ENCODE measurements at regions not wholly inside any gene's neighbourhood (a gene's known extent, or its start where the extent isn't known, plus 50 kb on each side); places are given as distances from the start of the nearest gene placed in this dataset.
"Not testable (repeated sequence)": the region's sequence is repeated elsewhere in the genome, so short reads cannot be mapped to it uniquely, and the experiment has no call there.

DNA sequence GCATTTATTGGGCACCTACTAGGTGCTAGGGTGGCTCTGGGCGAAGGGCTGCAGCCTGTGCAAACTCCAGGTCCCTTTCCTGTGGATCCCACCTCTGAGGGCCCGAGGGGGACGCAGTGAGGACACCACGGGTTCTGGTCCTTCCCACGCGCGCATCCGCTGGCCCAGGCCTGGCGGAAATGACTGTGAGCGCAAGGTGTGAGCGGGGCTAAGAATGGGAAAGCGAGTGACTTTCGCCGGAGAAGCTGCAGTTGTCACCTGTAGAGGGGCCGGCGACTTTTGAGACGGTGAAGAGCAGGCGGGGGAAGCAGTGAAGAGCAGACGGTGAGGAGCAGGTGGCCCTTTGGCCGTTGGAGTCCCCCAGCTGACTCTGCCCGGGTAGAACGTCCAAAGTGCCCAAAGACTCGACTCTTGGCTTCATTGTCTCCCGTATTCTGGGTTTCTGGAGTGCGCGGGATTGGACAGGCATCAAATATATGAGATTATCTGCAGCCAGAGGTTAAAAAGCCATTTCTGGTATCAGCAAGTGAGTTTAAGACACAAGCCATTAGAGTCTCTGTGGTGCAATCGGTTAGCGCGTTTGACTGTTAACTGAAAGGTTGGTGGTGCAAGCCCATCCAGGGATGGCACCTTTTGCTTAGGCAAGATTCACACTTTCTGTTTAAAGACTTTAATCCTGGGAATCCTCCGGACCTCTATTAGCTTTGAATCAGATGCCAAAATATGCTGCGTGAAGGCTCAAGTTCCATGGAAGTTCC lies 55.4 kb downstream of the PPIAL4C start:
- not testable (repeated sequence) for H3K27ac Mint-ChIP-seq; H3K4me3 Mint-ChIP-seq; H3K36me3 Mint-ChIP-seq (ENCODE audit: low read depth); H3K9me2 ChIP-seq (ENCODE audit: insufficient read depth); H3F3A ChIP-seq (replicated peaks; ENCODE audit: low read depth); H3K27me3 Mint-ChIP-seq (ENCODE audit: insufficient read depth, low read depth, poor library complexity); H3K9me3 Mint-ChIP-seq; H3K27ac ChIP-seq (ENCODE audit: low read depth); H3K79me2 ChIP-seq (replicated peaks; ENCODE audit: insufficient read depth); ATAC-seq; H3K36me3 ChIP-seq (ENCODE audit: insufficient read depth); H4K20me1 ChIP-seq (replicated peaks; ENCODE audit: insufficient read depth); H3K4me2 ChIP-seq; H3K4me3 ChIP-seq; H2AFZ ChIP-seq; H3K27me3 ChIP-seq (ENCODE audit: insufficient read depth); H3K4me1 ChIP-seq (ENCODE audit: insufficient read depth)
- H3K4me1 Mint-ChIP-seq = peaks cover 12% of the 10 kb centered on the region
- DNase-seq (ENCODE audit: low spot score) = peak; percentile 11

DNA sequence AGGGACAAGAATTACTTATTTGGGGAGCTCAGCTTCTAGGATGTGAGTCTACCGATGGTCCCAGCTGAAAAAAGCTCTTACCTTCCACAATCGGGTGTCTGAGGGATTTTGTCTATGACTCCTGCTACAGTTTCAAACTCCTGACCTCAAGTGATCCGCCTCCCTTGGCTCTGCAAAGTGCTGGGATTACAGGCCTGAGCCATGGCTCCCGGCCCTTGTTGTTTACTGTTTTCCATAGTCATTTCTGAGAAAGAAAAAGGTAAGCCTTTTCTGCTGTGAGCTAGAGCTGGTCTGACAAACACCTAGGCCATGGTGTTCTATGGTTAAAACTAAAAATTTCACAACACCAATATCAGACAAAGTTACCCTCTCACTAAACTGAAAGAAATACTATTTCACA lies 57.5 kb downstream of the PPIAL4C start:
- H3K27ac Mint-ChIP-seq; H3K9me3 Mint-ChIP-seq; H3K79me2 ChIP-seq (replicated peaks; ENCODE audit: insufficient read depth); H3K27me3 Mint-ChIP-seq (ENCODE audit: insufficient read depth, low read depth, poor library complexity); H3K4me1 Mint-ChIP-seq; H3K27ac ChIP-seq (ENCODE audit: low read depth); H3K9me2 ChIP-seq (ENCODE audit: insufficient read depth); H3K27me3 ChIP-seq (ENCODE audit: insufficient read depth); H3F3A ChIP-seq (replicated peaks; ENCODE audit: low read depth); H3K4me2 ChIP-seq; DNase-seq (ENCODE audit: low spot score); ATAC-seq; H3K36me3 ChIP-seq (ENCODE audit: insufficient read depth); H3K4me1 ChIP-seq (ENCODE audit: insufficient read depth); H3K4me3 ChIP-seq; H3K4me3 Mint-ChIP-seq; H4K20me1 ChIP-seq (replicated peaks; ENCODE audit: insufficient read depth); H2AFZ ChIP-seq; H3K36me3 Mint-ChIP-seq (ENCODE audit: low read depth): not testable (repeated sequence)

DNA sequence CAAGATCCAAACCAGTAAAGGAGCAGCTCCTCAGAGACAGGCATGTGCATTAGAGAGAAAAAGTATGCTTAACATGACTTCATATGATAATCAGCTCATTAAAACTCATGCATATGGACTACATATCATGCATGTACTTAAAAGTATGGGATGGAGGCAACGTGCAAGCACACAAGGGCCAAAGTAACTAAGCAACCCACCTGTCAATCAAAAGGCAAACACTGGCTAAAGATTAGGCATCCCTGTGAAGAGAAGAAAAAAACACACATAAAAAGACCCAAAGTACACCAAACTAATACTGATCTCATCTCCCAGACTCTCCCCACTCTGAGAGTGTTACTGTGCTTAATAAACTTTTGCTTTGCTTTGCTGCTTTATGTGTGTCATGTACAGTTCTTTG lies 61.2 kb downstream of the PPIAL4C start:
- DNase-seq (ENCODE audit: low spot score); H3K27ac ChIP-seq (ENCODE audit: low read depth); H3K9me3 Mint-ChIP-seq; H3K4me1 ChIP-seq (ENCODE audit: insufficient read depth); H3K4me3 ChIP-seq; H2AFZ ChIP-seq; H3K27me3 Mint-ChIP-seq (ENCODE audit: insufficient read depth, low read depth, poor library complexity); H3K4me1 Mint-ChIP-seq; H3K36me3 ChIP-seq (ENCODE audit: insufficient read depth); H3K9me2 ChIP-seq (ENCODE audit: insufficient read depth); H4K20me1 ChIP-seq (replicated peaks; ENCODE audit: insufficient read depth); H3K79me2 ChIP-seq (replicated peaks; ENCODE audit: insufficient read depth); H3K36me3 Mint-ChIP-seq (ENCODE audit: low read depth); H3K4me3 Mint-ChIP-seq; H3K4me2 ChIP-seq; ATAC-seq; H3K27ac Mint-ChIP-seq; H3F3A ChIP-seq (replicated peaks; ENCODE audit: low read depth): not testable (repeated sequence)
- H3K27me3 ChIP-seq (ENCODE audit: insufficient read depth) = peaks cover 10% of the 10 kb centered on the region

DNA sequence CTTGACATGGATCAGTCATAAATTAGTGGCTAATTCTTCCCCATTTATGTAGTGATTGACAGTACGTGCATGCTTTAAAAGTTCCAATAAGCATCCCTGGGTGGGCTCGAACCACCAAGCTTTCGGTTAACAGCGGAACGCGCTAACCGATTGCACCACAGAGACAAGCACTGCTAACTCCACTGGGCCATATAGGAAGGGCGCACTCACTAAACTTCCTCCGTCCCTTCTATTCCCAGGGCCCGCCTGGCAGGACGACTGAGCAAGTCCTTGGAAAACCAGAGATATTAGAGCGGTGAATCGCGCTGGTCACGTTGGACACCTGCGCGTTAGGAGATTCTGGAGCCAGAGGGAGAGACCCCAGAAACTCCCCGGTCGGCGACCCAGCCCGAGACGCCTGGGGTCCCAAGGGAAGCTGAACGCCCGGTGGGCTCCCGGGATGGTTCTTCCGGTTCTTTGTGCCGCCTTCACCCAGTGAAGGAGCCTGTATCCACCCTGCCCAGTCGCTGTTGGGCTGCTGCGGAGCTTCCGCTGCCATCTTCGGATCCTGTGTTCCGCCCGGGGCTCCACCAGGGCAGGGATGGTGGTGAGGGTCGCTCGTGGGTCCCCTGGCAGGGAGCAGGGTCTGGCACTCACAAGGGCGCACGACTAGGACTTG lies 62.8 kb downstream of the PPIAL4C start:
- peak; percentile 92 for ATAC-seq
- Histone ChIP-seq H3K4me3 (peak overlapping the region; percentile 78), H3K27me3 (ENCODE audit: insufficient read depth) (peaks cover 10% of the 10 kb centered on the region), H3K4me2 (peak overlapping the region; percentile 88)
- TF ChIP-seq POLR2AphosphoS5 (IDR thresholded peaks at IDR 0.05; ENCODE audit: low read depth) = 0 out of 2 replicates have a peak, but pooled peaks have one; percentile 30
- peak; percentile 44 for DNase-seq (ENCODE audit: low spot score)
- not testable (repeated sequence) for H3K36me3 ChIP-seq (ENCODE audit: insufficient read depth); H3K27me3 Mint-ChIP-seq (ENCODE audit: insufficient read depth, low read depth, poor library complexity); H3K27ac ChIP-seq (ENCODE audit: low read depth); H2AFZ ChIP-seq; H3K9me2 ChIP-seq (ENCODE audit: insufficient read depth); H3F3A ChIP-seq (replicated peaks; ENCODE audit: low read depth); H3K79me2 ChIP-seq (replicated peaks; ENCODE audit: insufficient read depth); H3K4me1 Mint-ChIP-seq; H4K20me1 ChIP-seq (replicated peaks; ENCODE audit: insufficient read depth); H3K27ac Mint-ChIP-seq; H3K36me3 Mint-ChIP-seq (ENCODE audit: low read depth); H3K4me1 ChIP-seq (ENCODE audit: insufficient read depth); H3K9me3 Mint-ChIP-seq
- H3K4me3 Mint-ChIP-seq = peak overlapping the region; percentile 84

DNA sequence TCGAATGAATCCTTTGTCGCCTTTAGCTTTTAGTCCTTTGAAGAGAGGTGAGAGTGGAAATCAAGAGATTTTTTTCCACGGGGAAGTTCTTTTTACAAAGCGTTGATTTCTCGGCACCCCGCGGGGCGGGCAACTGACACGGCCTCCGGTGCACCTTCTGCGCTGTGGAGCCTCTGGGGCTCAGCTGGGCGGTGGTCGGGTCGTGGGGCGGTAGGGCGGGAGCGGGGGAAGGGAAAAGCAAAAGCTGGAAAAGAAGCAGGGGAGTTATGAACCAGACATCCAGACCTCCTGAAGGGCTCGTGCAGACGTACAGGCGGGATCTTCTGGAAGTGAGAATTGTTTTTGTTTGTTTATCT lies 63.3 kb downstream of the PPIAL4C start:
- peak; percentile 69 for ATAC-seq
- Histone ChIP-seq H3K4me2 (peak overlapping the region; percentile 88), H3K4me3 (peak overlapping the region; percentile 78), H3K27me3 (ENCODE audit: insufficient read depth) (peaks cover 10% of the 10 kb centered on the region)
- not testable (repeated sequence) for H3K9me2 ChIP-seq (ENCODE audit: insufficient read depth); H3K4me1 Mint-ChIP-seq; H2AFZ ChIP-seq; H3K27ac ChIP-seq (ENCODE audit: low read depth); H3K79me2 ChIP-seq (replicated peaks; ENCODE audit: insufficient read depth); H3K4me1 ChIP-seq (ENCODE audit: insufficient read depth); H3K36me3 Mint-ChIP-seq (ENCODE audit: low read depth); H3K36me3 ChIP-seq (ENCODE audit: insufficient read depth); H3K27ac Mint-ChIP-seq; H3K9me3 Mint-ChIP-seq; H3K27me3 Mint-ChIP-seq (ENCODE audit: insufficient read depth, low read depth, poor library complexity); H3F3A ChIP-seq (replicated peaks; ENCODE audit: low read depth); H4K20me1 ChIP-seq (replicated peaks; ENCODE audit: insufficient read depth)
- DNase-seq (ENCODE audit: low spot score) = peak; percentile 4
- H3K4me3 Mint-ChIP-seq = peak overlapping the region; percentile 84

DNA sequence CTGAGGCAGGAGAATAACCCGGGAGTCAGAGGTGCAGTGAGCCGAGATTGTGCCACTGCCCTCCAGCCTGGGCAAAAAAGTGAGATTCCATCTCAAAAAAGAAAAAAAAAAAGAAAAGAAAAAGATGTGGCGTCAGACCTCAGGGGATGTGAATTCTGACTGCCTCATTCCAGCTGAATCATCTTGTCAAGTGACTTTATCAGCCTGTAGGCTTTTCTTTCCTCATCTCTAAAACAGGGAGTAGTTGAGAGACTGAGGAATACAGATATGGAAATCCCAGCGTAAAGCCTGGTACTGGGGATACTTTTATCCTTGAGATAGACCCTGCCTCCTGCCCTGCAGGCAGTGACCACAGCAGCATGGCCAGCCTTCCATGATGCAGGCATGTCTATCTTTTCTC lies 74.1 kb downstream of the PPIAL4C start:
- H3F3A ChIP-seq (replicated peaks; ENCODE audit: low read depth); H3K4me2 ChIP-seq; H3K4me3 ChIP-seq; H3K9me3 Mint-ChIP-seq; H3K4me1 ChIP-seq (ENCODE audit: insufficient read depth); H3K4me1 Mint-ChIP-seq; H3K36me3 ChIP-seq (ENCODE audit: insufficient read depth); H3K36me3 Mint-ChIP-seq (ENCODE audit: low read depth); H4K20me1 ChIP-seq (replicated peaks; ENCODE audit: insufficient read depth); H3K27ac Mint-ChIP-seq; H3K4me3 Mint-ChIP-seq; H2AFZ ChIP-seq; H3K27me3 ChIP-seq (ENCODE audit: insufficient read depth); DNase-seq (ENCODE audit: low spot score); H3K79me2 ChIP-seq (replicated peaks; ENCODE audit: insufficient read depth); ATAC-seq; H3K9me2 ChIP-seq (ENCODE audit: insufficient read depth); H3K27me3 Mint-ChIP-seq (ENCODE audit: insufficient read depth, low read depth, poor library complexity); H3K27ac ChIP-seq (ENCODE audit: low read depth): not testable (repeated sequence)
